ENCODE measurements at regions not wholly inside any gene's neighbourhood (a gene's known extent, or its start where the extent isn't known, plus 50 kb on each side); places are given as distances from the start of the nearest gene placed in this dataset.
"Not testable (repeated sequence)": the region's sequence is repeated elsewhere in the genome, so short reads cannot be mapped to it uniquely, and the experiment has no call there.

- H3K4me1 ChIP-seq: peaks cover 0 to 8% (median 0%) of the 10 kb centered on the region in 6 donors
- H3K9me3 ChIP-seq: no peaks in the 10 kb centered on the region
- no peak overlapping the region for H3K4me3 ChIP-seq
- TF ChIP-seq POLR2AphosphoS5 (IDR thresholded peaks at IDR 0.05) (no peak), CTCF (IDR thresholded peaks at IDR 0.05 in 8 of 11, conservative IDR thresholded peaks at IDR 0.05 in 3 of 11) (no peak)
- no peaks in the 10 kb centered on the region for H3K27me3 ChIP-seq (replicated peaks in 1 of 7)
- intact Hi-C loops (cut with DNase I; ENCODE audit: low total_unique reads): no loop called here
- no peak for DNase-seq
- H3K27ac ChIP-seq: no peak overlapping the region
- WGBS, 5 donors: 81 to 94% (median 85%) methylated on average over 3 of the region's 3 CpGs
- no peaks in the 10 kb centered on the region for H3K36me3 ChIP-seq
Measured at GRCh38 chr6:18039481-18039880, 52.0 kb upstream of the KIF13A start.

- H3K36me3 ChIP-seq; DNase-seq; H3K27me3 ChIP-seq (replicated peaks in 1 of 7); H3K9me3 ChIP-seq; H3K27ac ChIP-seq; H3K4me1 ChIP-seq; H3K4me3 ChIP-seq; intact Hi-C loops (cut with DNase I; ENCODE audit: low total_unique reads): not testable (repeated sequence)
- WGBS, 5 donors: 89 to 98% (median 95%) methylated on average over 1 of the region's 1 CpG
Measured at GRCh38 chr6:18038235-18038634, 50.8 kb upstream of the KIF13A start.

Measured in spleen (tissue), 11 donors.